GM23338 (cell line): ENCODE measurements at regions not wholly inside any gene's neighbourhood (a gene's known extent, or its start where the extent isn't known, plus 50 kb on each side); places are given as distances from the start of the nearest gene placed in this dataset.

ENCODE experiments used
- ATAC-seq: fragments of 200-7000 bp; cut with Tn5 transposase; 3 replicates; pipeline ENCODE4 v1.9.1; 2020
- DNase-seq: peaks from one replicate; pipeline ENCODE4 v3.0.0-alpha.2; 2015; ENCODE audit warnings: low spot score
- H2AFZ ChIP-seq: fragments of 200-600 bp; sonication (generic); 2 replicates; pipeline ENCODE4 v1.8.0; 2016; ENCODE audit warnings: antibody characterized with exemption, mild to moderate bottlenecking, moderate library complexity
- H3F3A ChIP-seq: fragments of 200-600 bp; sonication (generic); replicated peaks from 2 replicates; pipeline ENCODE4 v1.8.0; 2017; ENCODE audit warnings: antibody characterized with exemption, mixed run types, low read depth
- H3K27ac ChIP-seq: fragments of 200-600 bp; sonication (generic); 2 replicates; pipeline ENCODE4 v1.6.1; 2016; ENCODE audit warnings: low read depth
- H3K27me3 ChIP-seq: fragments of 200-600 bp; sonication (generic); 2 replicates; pipeline ENCODE4 v1.8.0; 2016; ENCODE audit warnings: mild to moderate bottlenecking, mixed run types, moderate library complexity; ENCODE audit not compliant: insufficient read depth
- H3K36me3 ChIP-seq: fragments of 200-600 bp; sonication (generic); 2 replicates; pipeline ENCODE4 v1.8.0; 2016; ENCODE audit warnings: mild to moderate bottlenecking; ENCODE audit not compliant: insufficient read depth
- H3K4me1 ChIP-seq: fragments of 200-600 bp; sonication (generic); 2 replicates; pipeline ENCODE4 v1.8.0; 2016; ENCODE audit warnings: mild to moderate bottlenecking, moderate library complexity; ENCODE audit not compliant: insufficient read depth
- H3K4me2 ChIP-seq: fragments of 200-600 bp; sonication (generic); 2 replicates; pipeline ENCODE4 v1.7.1; 2017; ENCODE audit warnings: mixed run types
- H3K4me3 ChIP-seq: fragments of 200-600 bp; sonication (generic); 2 replicates; pipeline ENCODE4 v1.6.1; 2016; ENCODE audit warnings: mixed run types
- H3K79me2 ChIP-seq: fragments of 200-600 bp; sonication (generic); replicated peaks from 2 replicates; pipeline ENCODE4 v1.8.0; 2017; ENCODE audit warnings: mild to moderate bottlenecking; ENCODE audit not compliant: insufficient read depth
- H3K9me2 ChIP-seq: fragments of 200-600 bp; sonication (generic); 2 replicates; pipeline ENCODE4 v1.8.0; 2017; ENCODE audit not compliant: insufficient read depth
- H4K20me1 ChIP-seq: fragments of 200-600 bp; sonication (generic); replicated peaks from 2 replicates; pipeline ENCODE4 v1.8.0; 2017; ENCODE audit warnings: mild to moderate bottlenecking; ENCODE audit not compliant: insufficient read depth
- H3K27ac Mint-ChIP-seq: 2 replicates; pipeline ENCODE4 v1.8.0; 2020; ENCODE audit warnings: inconsistent platforms, mild to moderate bottlenecking, moderate library complexity, mixed read lengths
- H3K27me3 Mint-ChIP-seq: 3 replicates; pipeline ENCODE4 v1.8.0; 2022; ENCODE audit warnings: low read depth, mild to moderate bottlenecking, moderate library complexity, mixed read lengths, inconsistent platforms; ENCODE audit not compliant: insufficient read depth, poor library complexity
- H3K36me3 Mint-ChIP-seq: 3 replicates; pipeline ENCODE4 v1.8.0; 2021; ENCODE audit warnings: low read depth, mild to moderate bottlenecking, inconsistent platforms, moderate library complexity, mixed read lengths
- H3K4me1 Mint-ChIP-seq: 3 replicates; pipeline ENCODE4 v1.8.0; 2020; ENCODE audit warnings: mild to moderate bottlenecking, inconsistent platforms, mixed read lengths
- H3K4me3 Mint-ChIP-seq: 3 replicates; pipeline ENCODE4 v1.8.0; 2021; ENCODE audit warnings: moderate library complexity, mild to moderate bottlenecking, inconsistent platforms, mixed read lengths
- H3K9me3 Mint-ChIP-seq: 3 replicates; pipeline ENCODE4 v1.8.0; 2020; ENCODE audit warnings: moderate library complexity, mild to moderate bottlenecking, inconsistent platforms, mixed read lengths
- CREB1 ChIP-seq: fragments of 250-450 bp; sonication (Bioruptor Pico); IDR thresholded peaks from 2 replicates; pipeline ENCODE4 v1.5.0; 2020; ENCODE audit warnings: low read depth, mild to moderate bottlenecking, moderate library complexity
- CTCF ChIP-seq, 2 experiments: fragments of 200-600 bp in 1 of 2; sonication (generic) in 1 of 2; conservative IDR thresholded peaks; 2 replicates each; pipeline versions ENCODE4 v1.5.1 to v1.6.1; 2016 to 2017; ENCODE audit warnings: antibody characterized with exemption in 2 of 2, low read depth in 2 of 2, mild to moderate bottlenecking in 2 of 2, moderate library complexity in 1 of 2
- EZH2phosphoT487 ChIP-seq: fragments of 200-600 bp; sonication (generic); IDR thresholded peaks from one replicate; pipeline ENCODE4 v1.8.1; 2018; ENCODE audit warnings: antibody characterized with exemption; ENCODE audit not compliant: unreplicated experiment
- JUNB ChIP-seq: IDR thresholded peaks from one replicate; pipeline ENCODE4 v1.6.1; 2016; ENCODE audit warnings: antibody characterized with exemption; ENCODE audit not compliant: unreplicated experiment
- STAT1 ChIP-seq: IDR thresholded peaks from one replicate; pipeline ENCODE4 v1.6.1; 2016; ENCODE audit warnings: antibody characterized with exemption; ENCODE audit not compliant: unreplicated experiment
- ZNF114 ChIP-seq: fragments of 250-450 bp; sonication (Bioruptor Pico); IDR thresholded peaks from 2 replicates; pipeline ENCODE4 v1.5.0; 2020; ENCODE audit warnings: mild to moderate bottlenecking, moderate library complexity
- ZNF462 ChIP-seq: fragments of 250-450 bp; sonication (Bioruptor Pico); IDR thresholded peaks from 2 replicates; pipeline ENCODE4 v1.5.0; 2020; ENCODE audit warnings: mild to moderate bottlenecking, moderate library complexity

- no peak for TF ChIP-seq CTCF (conservative IDR thresholded peaks at IDR 0.05; ENCODE audit: low read depth in 2 of 2)
Observed at GRCh38 chr7:35854311-35854710, 53.5 kb downstream of the SEPTIN7 start (continued).

- Mint-ChIP-seq H3K27ac (no peak overlapping the region), H3K36me3 (peaks cover 21% of the 10 kb centered on the region; the same call in 2 of the 3 replicates), H3K27me3 (no peaks in the 10 kb centered on the region), H3K9me3 (peaks cover 4% of the 10 kb centered on the region; the same call in 1 of the 3 replicates), H3K4me3 (no peak overlapping the region), H3K4me1 (peaks cover 13% of the 10 kb centered on the region)
- Histone ChIP-seq H3K9me2 (no peaks in the 10 kb centered on the region), H3K4me3 (no peak overlapping the region), H3K27ac (no peak overlapping the region), H4K20me1 (peaks cover 9% of the 10 kb centered on the region; the same call in 1 of the 2 replicates), H3K36me3 (no peaks in the 10 kb centered on the region), H3K79me2 (peaks cover 96% of the 10 kb centered on the region), H2AFZ (no peak overlapping the region), H3F3A (no peaks in the 10 kb centered on the region), H3K4me2 (no peak overlapping the region), H3K27me3 (no peaks in the 10 kb centered on the region), H3K4me1 (no peaks in the 10 kb centered on the region)
- ATAC-seq (no peak), DNase-seq (no peak)
- TF ChIP-seq CREB1 (no peak), EZH2phosphoT487 (no peak), CTCF (conservative IDR thresholded peaks at IDR 0.05; ENCODE audit: low read depth in 2 of 2) (no peak)
Observed at GRCh38 chr7:35856175-35856574, 55.3 kb downstream of the SEPTIN7 start.

- Histone ChIP-seq H3K9me2 (no peaks in the 10 kb centered on the region), H3K4me1 (no peaks in the 10 kb centered on the region), H3F3A (no peaks in the 10 kb centered on the region), H4K20me1 (peaks cover 8% of the 10 kb centered on the region; the same call in 1 of the 2 replicates), H3K27me3 (no peaks in the 10 kb centered on the region), H3K4me3 (no peak overlapping the region), H2AFZ (no peak overlapping the region), H3K79me2 (peaks cover 74% of the 10 kb centered on the region), H3K4me2 (no peak overlapping the region), H3K27ac (no peak overlapping the region), H3K36me3 (no peaks in the 10 kb centered on the region)
- peaks cover 19% of the 10 kb centered on the region for H3K4me1 Mint-ChIP-seq
- H3K4me3 Mint-ChIP-seq, result no peak overlapping the region
- ATAC-seq, result no peak
- peaks cover 13% of the 10 kb centered on the region; the same call in 2 of the 3 replicates for H3K36me3 Mint-ChIP-seq
- H3K27me3 Mint-ChIP-seq, result no peaks in the 10 kb centered on the region
- H3K9me3 Mint-ChIP-seq, result peaks cover 4% of the 10 kb centered on the region; the same call in 1 of the 3 replicates
- no peak for DNase-seq
- no peak overlapping the region for H3K27ac Mint-ChIP-seq
- no peak for TF ChIP-seq ZNF114 (CRISPR knock-in tag)
- TF ChIP-seq CTCF (conservative IDR thresholded peaks at IDR 0.05; ENCODE audit: low read depth in 2 of 2), result no peak
- TF ChIP-seq CREB1, result no peak
- TF ChIP-seq JUNB, result no peak
- no peak for TF ChIP-seq STAT1
- TF ChIP-seq ZNF462 (CRISPR knock-in tag), result no peak
Observed at GRCh38 chr7:35860664-35861063, 59.8 kb downstream of the SEPTIN7 start.
